Nephron progenitor cell (in vitro differentiated cells): ENCODE measurements at regions not wholly inside any gene's neighbourhood (a gene's known extent, or its start where the extent isn't known, plus 50 kb on each side); places are given as distances from the start of the nearest gene placed in this dataset.
A peak's percentile ranks its signal among the peaks of the same experiment; 100 is the strongest.

Experiments
- DNase-seq: peaks from one replicate; pipeline ENCODE4 v3.0.0; 2021
- H3K27ac Mint-ChIP-seq: 2 replicates; pipeline ENCODE4 v1.8.0; 2021; ENCODE audit warnings: mild to moderate bottlenecking, moderate library complexity, mixed read lengths
- H3K27me3 Mint-ChIP-seq: 2 replicates; pipeline ENCODE4 v1.8.0; 2021; ENCODE audit warnings: mild to moderate bottlenecking, low read depth, mixed read lengths; ENCODE audit not compliant: poor library complexity
- H3K36me3 Mint-ChIP-seq: 2 replicates; pipeline ENCODE4 v1.8.0; 2021; ENCODE audit warnings: low read depth, mixed read lengths
- H3K4me1 Mint-ChIP-seq: 2 replicates; pipeline ENCODE4 v1.8.0; 2021; ENCODE audit warnings: mixed read lengths
- H3K4me3 Mint-ChIP-seq: 2 replicates; pipeline ENCODE4 v1.8.0; 2021; ENCODE audit warnings: mild to moderate bottlenecking, moderate library complexity, mixed read lengths
- H3K9me3 Mint-ChIP-seq: 2 replicates; pipeline ENCODE4 v1.8.0; 2021; ENCODE audit warnings: mild to moderate bottlenecking, moderate library complexity, mixed read lengths
- TF ChIP-seq, protein P1 (sequence below): fragments of 200-600 bp; sonication (generic); IDR thresholded peaks from 2 replicates; pipeline ENCODE4 v1.5.0; 2021; ENCODE audit warnings: antibody characterized with exemption

DNA sequence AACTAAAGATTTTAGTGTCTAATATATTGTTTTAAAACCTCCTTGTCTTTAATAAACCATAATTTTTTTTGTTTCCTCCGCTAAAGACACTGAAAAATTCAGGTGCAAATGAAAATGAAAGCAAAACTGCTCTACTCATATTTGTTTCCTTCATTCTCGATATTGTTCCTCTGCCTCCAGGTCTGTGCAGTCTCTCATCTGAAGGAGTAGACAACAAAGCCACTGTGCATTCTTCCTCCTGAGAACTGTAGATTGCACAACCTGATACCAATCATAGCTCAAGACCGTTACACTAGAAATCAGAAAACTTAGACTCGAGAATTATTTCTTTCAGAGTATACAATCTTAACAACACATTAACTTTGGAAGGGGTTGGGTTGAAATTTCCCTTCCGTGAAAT is 373.1 kb upstream of the CXADR start:
- Mint-ChIP-seq H3K36me3 (no peaks in the 10 kb centered on the region), H3K9me3 (no peaks in the 10 kb centered on the region), H3K4me3 (no peak overlapping the region), H3K4me1 (no peaks in the 10 kb centered on the region), H3K27ac (no peak overlapping the region), H3K27me3 (peaks cover 3% of the 10 kb centered on the region)
- TF ChIP-seq, protein P1, sequence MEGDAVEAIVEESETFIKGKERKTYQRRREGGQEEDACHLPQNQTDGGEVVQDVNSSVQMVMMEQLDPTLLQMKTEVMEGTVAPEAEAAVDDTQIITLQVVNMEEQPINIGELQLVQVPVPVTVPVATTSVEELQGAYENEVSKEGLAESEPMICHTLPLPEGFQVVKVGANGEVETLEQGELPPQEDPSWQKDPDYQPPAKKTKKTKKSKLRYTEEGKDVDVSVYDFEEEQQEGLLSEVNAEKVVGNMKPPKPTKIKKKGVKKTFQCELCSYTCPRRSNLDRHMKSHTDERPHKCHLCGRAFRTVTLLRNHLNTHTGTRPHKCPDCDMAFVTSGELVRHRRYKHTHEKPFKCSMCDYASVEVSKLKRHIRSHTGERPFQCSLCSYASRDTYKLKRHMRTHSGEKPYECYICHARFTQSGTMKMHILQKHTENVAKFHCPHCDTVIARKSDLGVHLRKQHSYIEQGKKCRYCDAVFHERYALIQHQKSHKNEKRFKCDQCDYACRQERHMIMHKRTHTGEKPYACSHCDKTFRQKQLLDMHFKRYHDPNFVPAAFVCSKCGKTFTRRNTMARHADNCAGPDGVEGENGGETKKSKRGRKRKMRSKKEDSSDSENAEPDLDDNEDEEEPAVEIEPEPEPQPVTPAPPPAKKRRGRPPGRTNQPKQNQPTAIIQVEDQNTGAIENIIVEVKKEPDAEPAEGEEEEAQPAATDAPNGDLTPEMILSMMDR: no peak
- DNase-seq: no peak

DNA sequence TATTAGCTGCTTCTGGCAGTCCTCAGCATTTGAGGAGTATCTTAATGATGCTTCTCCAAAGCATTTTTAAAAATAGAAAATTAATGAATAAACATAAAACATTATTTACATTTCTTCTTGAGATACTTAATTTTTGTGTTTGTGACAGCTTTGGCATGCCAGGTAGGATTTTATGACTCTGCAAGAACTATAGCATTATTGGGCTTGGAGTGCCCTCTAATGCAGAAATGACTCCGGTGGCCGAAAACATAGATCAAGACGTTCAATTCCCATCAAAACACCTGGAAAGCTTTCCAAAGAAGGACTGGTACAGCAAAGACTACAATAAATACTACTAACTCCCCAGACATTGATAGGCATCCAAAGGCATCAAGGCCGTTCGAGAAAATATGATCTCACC is 366.4 kb upstream of the CXADR start:
- TF ChIP-seq, protein P1: no peak
- H3K9me3 Mint-ChIP-seq: no peaks in the 10 kb centered on the region

DNA sequence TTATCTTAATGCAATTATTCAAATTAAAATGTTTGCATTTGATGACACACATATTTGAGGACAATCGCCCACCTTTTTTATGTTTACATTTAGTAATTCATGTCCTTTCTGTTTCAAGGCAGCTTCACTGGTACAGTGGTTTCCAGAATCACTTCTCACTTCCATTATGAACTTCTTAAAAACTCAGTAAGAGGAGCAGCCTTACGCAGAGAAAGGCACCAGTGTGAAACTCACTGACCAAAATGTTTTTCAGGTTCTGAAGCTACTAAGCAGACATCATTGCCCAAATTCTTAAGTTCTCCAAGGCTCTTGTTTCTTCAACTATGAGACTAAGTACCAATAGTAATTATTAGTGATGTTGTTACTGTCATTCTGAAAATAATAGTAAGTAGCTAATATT is 353.1 kb upstream of the CXADR start:
- Mint-ChIP-seq H3K36me3 (no peaks in the 10 kb centered on the region), H3K4me3 (no peak overlapping the region), H3K4me1 (no peaks in the 10 kb centered on the region), H3K9me3 (peaks cover 16% of the 10 kb centered on the region), H3K27me3 (no peaks in the 10 kb centered on the region), H3K27ac (no peak overlapping the region)
- DNase-seq: no peak
- TF ChIP-seq, protein P1: no peak

More for the DNA sequence above, 366.4 kb upstream of the CXADR start:
- Mint-ChIP-seq H3K27ac (peak overlapping the region; percentile 34), H3K36me3 (no peaks in the 10 kb centered on the region), H3K27me3 (peaks cover 6% of the 10 kb centered on the region), H3K4me3 (no peak overlapping the region), H3K4me1 (no peaks in the 10 kb centered on the region)
- DNase-seq: no peak

DNA sequence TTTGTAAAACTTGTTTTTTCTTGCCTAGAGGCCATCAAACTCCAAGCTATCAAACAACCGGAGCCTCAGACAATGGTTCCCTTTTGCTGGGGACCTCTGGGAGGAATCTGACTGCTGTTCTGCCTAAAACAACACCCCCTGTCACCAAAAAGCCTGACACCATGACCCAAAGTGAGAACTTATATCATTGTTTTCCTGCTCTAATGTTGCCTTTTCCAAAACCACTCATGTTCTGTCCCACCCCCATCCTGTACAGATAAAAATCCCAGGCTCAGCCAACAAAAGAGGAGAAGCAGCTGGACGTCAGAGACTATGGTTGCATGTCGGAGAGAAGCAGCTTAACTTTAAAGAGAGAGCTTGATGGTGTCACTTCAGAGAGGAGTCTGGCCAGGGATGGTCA is 327.2 kb upstream of the CXADR start:
- H3K27me3 Mint-ChIP-seq: peaks cover 1% of the 10 kb centered on the region
- TF ChIP-seq, protein P1: no peak
- no peak overlapping the region for H3K27ac Mint-ChIP-seq
- H3K36me3 Mint-ChIP-seq: no peaks in the 10 kb centered on the region
- no peak for DNase-seq
- peaks cover 3% of the 10 kb centered on the region for H3K9me3 Mint-ChIP-seq
- H3K4me1 Mint-ChIP-seq: no peaks in the 10 kb centered on the region
- H3K4me3 Mint-ChIP-seq: no peak overlapping the region

DNA sequence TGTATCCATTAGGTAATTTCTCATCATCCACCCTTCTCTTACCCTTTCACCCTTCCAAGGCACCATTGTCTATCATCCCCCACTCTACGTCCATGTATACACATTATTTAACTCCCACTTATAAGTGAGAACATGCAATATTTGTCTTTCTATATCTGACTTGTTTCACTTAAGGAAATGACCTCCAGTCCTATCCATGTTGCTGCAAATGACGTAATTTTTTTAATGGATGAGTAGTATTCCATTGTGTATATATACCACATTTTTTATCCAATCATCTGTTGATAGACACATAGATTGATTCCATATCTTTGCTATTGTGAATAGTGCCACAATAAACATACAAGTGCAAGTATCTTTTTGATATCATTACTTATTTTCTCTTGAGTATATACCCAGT is 322.9 kb upstream of the CXADR start:
- Mint-ChIP-seq H3K9me3 (peaks cover 11% of the 10 kb centered on the region), H3K4me1 (no peaks in the 10 kb centered on the region), H3K4me3 (no peak overlapping the region), H3K27me3 (no peaks in the 10 kb centered on the region), H3K27ac (no peak overlapping the region), H3K36me3 (no peaks in the 10 kb centered on the region)
- no peak for DNase-seq
- TF ChIP-seq, protein P1: no peak

DNA sequence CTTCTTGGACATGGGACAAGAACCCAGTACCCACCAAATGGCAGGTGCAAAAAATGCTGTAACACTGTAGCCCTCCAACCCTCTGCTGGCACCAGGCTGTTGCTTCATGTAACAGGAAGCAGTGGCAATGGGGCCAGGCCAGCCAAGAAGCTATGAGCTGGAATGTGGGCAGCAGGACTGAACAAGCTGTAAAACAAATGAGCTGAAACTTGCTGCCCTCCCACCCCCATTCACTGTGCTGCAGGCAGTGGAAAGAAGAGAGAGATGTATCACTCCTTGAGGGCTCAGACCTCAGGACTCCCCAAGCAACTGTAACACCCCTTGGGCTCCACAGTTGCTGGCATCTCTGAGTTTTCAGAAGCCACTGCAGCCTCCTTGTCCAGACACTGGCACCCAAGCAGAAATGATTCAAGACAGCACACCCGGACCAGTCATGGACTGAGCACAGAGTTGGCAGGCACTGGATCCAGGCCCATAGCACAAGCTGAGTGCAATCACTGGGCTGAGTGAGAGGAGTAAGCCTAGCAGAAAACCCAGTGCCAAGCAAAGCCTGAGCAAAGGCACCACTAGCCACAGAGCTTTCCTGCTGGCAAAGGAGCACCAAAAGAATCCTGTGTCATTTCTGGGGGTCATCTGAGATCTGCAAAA is 321.4 kb upstream of the CXADR start:
- TF ChIP-seq, protein P1: no peak
- DNase-seq: no peak
- Mint-ChIP-seq H3K4me3 (no peak overlapping the region), H3K27ac (no peak overlapping the region), H3K4me1 (no peaks in the 10 kb centered on the region), H3K9me3 (peaks cover 11% of the 10 kb centered on the region), H3K36me3 (no peaks in the 10 kb centered on the region), H3K27me3 (no peaks in the 10 kb centered on the region)
